ENCODE measurements at regions not wholly inside any gene's neighbourhood (a gene's known extent, or its start where the extent isn't known, plus 50 kb on each side); places are given as distances from the start of the nearest gene placed in this dataset.

- FAIRE-seq, result no peak
- no peak for DNase-seq (ENCODE audit: insufficient read length, low spot score)
Observed at GRCh38 chr9:75397836-75398235, 309.5 kb downstream of the OSTF1 start.

- DNase-seq (ENCODE audit: insufficient read length, low spot score), result no peak
- FAIRE-seq, result no peak
Observed at GRCh38 chr9:75408391-75408790, 320.1 kb downstream of the OSTF1 start.

- DNase-seq (ENCODE audit: insufficient read length, low spot score) (no peak), FAIRE-seq (no peak)
Observed at GRCh38 chr9:75410405-75410804, 322.1 kb downstream of the OSTF1 start.

- FAIRE-seq (no peak), DNase-seq (ENCODE audit: insufficient read length, low spot score) (no peak)
Observed at GRCh38 chr9:75414371-75415160, 326.3 kb downstream of the OSTF1 start.

GRCh38 chr9:75417471-75417870 is 329.2 kb downstream of the OSTF1 start:
- no peak for DNase-seq (ENCODE audit: insufficient read length, low spot score)
- no peak for FAIRE-seq

- no peak for FAIRE-seq
- no peak for DNase-seq (ENCODE audit: insufficient read length, low spot score)
Observed at GRCh38 chr9:75418518-75418917, 330.2 kb downstream of the OSTF1 start.

GRCh38 chr9:75422944-75423522 is 334.7 kb downstream of the OSTF1 start:
- DNase-seq (ENCODE audit: insufficient read length, low spot score) (no peak), FAIRE-seq (no peak)

- no peak for DNase-seq (ENCODE audit: insufficient read length, low spot score)
- FAIRE-seq, result no peak
Observed at GRCh38 chr9:75429531-75430475, 341.5 kb downstream of the OSTF1 start.

- FAIRE-seq (no peak), DNase-seq (ENCODE audit: insufficient read length, low spot score) (no peak)
Observed at GRCh38 chr9:75431375-75431774, 343.1 kb downstream of the OSTF1 start.

- no peak for FAIRE-seq
- DNase-seq (ENCODE audit: insufficient read length, low spot score), result no peak
Observed at GRCh38 chr9:75432386-75432785, 344.1 kb downstream of the OSTF1 start.

- DNase-seq (ENCODE audit: insufficient read length, low spot score) (no peak), FAIRE-seq (no peak)
Observed at GRCh38 chr9:75432888-75433287, 344.6 kb downstream of the OSTF1 start.

GRCh38 chr9:75438716-75439115 is 350.4 kb downstream of the OSTF1 start:
- DNase-seq (ENCODE audit: insufficient read length, low spot score), result no peak
- FAIRE-seq, result no peak

GRCh38 chr9:75440914-75441313 is 352.6 kb downstream of the OSTF1 start:
- FAIRE-seq, result no peak
- DNase-seq (ENCODE audit: insufficient read length, low spot score), result no peak

- DNase-seq (ENCODE audit: insufficient read length, low spot score) (no peak), FAIRE-seq (no peak)
Observed at GRCh38 chr9:75445144-75445543, 356.8 kb downstream of the OSTF1 start.

- no peak for DNase-seq (ENCODE audit: insufficient read length, low spot score)
- no peak for FAIRE-seq
Observed at GRCh38 chr9:75447281-75447680, 359.0 kb downstream of the OSTF1 start.

GRCh38 chr9:75448281-75448680 is 360.0 kb downstream of the OSTF1 start:
- FAIRE-seq (no peak), DNase-seq (ENCODE audit: insufficient read length, low spot score) (no peak)

GRCh38 chr9:75448955-75449354 is 360.6 kb downstream of the OSTF1 start:
- FAIRE-seq, result no peak
- DNase-seq (ENCODE audit: insufficient read length, low spot score), result no peak

GRCh38 chr9:75451045-75451444 is 362.7 kb downstream of the OSTF1 start:
- DNase-seq (ENCODE audit: insufficient read length, low spot score) (no peak), FAIRE-seq (no peak)

GRCh38 chr9:75451505-75451904 is 363.2 kb downstream of the OSTF1 start:
- FAIRE-seq, result no peak
- DNase-seq (ENCODE audit: insufficient read length, low spot score), result no peak

GRCh38 chr9:75452512-75452911 is 364.2 kb downstream of the OSTF1 start:
- FAIRE-seq (no peak), DNase-seq (ENCODE audit: insufficient read length, low spot score) (no peak)

- FAIRE-seq, result no peak
Observed at GRCh38 chr9:75454043-75454442, 365.7 kb downstream of the OSTF1 start.

More at GRCh38 chr9:75454043-75454442, 365.7 kb downstream of the OSTF1 start:
- no peak for DNase-seq (ENCODE audit: insufficient read length, low spot score)

Data from HTR-8/SVneo (cell line).